ENCODE measurements at regions not wholly inside any gene's neighbourhood (a gene's known extent, or its start where the extent isn't known, plus 50 kb on each side); places are given as distances from the start of the nearest gene placed in this dataset.

DNA sequence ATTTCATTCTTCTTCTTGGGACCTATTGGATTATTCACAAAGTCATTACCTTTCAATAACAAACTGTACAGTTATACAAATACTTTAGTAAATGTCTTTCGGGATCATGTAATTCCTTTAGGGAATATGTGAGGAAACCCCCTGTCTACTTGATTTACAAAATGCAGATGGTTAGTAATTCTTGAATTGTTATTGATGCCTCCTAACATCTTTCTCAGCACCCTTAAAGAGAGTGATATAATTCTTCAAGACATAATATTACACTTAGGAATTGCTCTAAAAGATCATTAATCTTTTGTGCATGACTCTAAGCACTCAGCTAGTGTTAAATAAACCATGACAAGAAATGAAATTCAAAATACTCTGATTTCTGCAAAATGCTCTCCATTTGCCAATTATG is 988.1 kb upstream of the HS3ST1 start:
- 88% methylated on average over 1 of the region's 1 CpG for WGBS

More for the DNA sequence above, 988.1 kb upstream of the HS3ST1 start:
- TF ChIP-seq, protein P1, sequence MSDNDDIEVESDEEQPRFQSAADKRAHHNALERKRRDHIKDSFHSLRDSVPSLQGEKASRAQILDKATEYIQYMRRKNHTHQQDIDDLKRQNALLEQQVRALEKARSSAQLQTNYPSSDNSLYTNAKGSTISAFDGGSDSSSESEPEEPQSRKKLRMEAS (IDR thresholded peaks at IDR 0.05) = no peak
- TF ChIP-seq HNF4A (conservative IDR thresholded peaks at IDR 0.05) (no peak), JUND (IDR thresholded peaks at IDR 0.05) (no peak), EGR1 (IDR thresholded peaks at IDR 0.05; ENCODE audit: low read depth in 2 of 2) (no peak), RAD21 (IDR thresholded peaks at IDR 0.05) (no peak), YY1 (IDR thresholded peaks at IDR 0.05) (no peak), GABPA (IDR thresholded peaks at IDR 0.05 in 1 of 2, conservative IDR thresholded peaks at IDR 0.05 in 1 of 2) (no peak), NR2F2 (IDR thresholded peaks at IDR 0.05) (no peak), SP1 (IDR thresholded peaks at IDR 0.05) (no peak), RXRA (IDR thresholded peaks at IDR 0.05) (no peak), FOXA1 (IDR thresholded peaks at IDR 0.05) (no peak), FOXA2 (IDR thresholded peaks at IDR 0.05) (no peak)
- TF ChIP-seq, protein P2, sequence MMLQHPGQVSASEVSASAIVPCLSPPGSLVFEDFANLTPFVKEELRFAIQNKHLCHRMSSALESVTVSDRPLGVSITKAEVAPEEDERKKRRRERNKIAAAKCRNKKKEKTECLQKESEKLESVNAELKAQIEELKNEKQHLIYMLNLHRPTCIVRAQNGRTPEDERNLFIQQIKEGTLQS (IDR thresholded peaks at IDR 0.05) = no peak
- TF ChIP-seq, protein P3, sequence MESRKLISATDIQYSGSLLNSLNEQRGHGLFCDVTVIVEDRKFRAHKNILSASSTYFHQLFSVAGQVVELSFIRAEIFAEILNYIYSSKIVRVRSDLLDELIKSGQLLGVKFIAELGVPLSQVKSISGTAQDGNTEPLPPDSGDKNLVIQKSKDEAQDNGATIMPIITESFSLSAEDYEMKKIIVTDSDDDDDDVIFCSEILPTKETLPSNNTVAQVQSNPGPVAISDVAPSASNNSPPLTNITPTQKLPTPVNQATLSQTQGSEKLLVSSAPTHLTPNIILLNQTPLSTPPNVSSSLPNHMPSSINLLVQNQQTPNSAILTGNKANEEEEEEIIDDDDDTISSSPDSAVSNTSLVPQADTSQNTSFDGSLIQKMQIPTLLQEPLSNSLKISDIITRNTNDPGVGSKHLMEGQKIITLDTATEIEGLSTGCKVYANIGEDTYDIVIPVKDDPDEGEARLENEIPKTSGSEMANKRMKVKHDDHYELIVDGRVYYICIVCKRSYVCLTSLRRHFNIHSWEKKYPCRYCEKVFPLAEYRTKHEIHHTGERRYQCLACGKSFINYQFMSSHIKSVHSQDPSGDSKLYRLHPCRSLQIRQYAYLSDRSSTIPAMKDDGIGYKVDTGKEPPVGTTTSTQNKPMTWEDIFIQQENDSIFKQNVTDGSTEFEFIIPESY (IDR thresholded peaks at IDR 0.05) = no peak
- TF ChIP-seq, protein P4, sequence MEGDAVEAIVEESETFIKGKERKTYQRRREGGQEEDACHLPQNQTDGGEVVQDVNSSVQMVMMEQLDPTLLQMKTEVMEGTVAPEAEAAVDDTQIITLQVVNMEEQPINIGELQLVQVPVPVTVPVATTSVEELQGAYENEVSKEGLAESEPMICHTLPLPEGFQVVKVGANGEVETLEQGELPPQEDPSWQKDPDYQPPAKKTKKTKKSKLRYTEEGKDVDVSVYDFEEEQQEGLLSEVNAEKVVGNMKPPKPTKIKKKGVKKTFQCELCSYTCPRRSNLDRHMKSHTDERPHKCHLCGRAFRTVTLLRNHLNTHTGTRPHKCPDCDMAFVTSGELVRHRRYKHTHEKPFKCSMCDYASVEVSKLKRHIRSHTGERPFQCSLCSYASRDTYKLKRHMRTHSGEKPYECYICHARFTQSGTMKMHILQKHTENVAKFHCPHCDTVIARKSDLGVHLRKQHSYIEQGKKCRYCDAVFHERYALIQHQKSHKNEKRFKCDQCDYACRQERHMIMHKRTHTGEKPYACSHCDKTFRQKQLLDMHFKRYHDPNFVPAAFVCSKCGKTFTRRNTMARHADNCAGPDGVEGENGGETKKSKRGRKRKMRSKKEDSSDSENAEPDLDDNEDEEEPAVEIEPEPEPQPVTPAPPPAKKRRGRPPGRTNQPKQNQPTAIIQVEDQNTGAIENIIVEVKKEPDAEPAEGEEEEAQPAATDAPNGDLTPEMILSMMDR (IDR thresholded peaks at IDR 0.05; ENCODE audit: low read depth, low read length, missing input control) = no peak
- TF ChIP-seq, protein P5, sequence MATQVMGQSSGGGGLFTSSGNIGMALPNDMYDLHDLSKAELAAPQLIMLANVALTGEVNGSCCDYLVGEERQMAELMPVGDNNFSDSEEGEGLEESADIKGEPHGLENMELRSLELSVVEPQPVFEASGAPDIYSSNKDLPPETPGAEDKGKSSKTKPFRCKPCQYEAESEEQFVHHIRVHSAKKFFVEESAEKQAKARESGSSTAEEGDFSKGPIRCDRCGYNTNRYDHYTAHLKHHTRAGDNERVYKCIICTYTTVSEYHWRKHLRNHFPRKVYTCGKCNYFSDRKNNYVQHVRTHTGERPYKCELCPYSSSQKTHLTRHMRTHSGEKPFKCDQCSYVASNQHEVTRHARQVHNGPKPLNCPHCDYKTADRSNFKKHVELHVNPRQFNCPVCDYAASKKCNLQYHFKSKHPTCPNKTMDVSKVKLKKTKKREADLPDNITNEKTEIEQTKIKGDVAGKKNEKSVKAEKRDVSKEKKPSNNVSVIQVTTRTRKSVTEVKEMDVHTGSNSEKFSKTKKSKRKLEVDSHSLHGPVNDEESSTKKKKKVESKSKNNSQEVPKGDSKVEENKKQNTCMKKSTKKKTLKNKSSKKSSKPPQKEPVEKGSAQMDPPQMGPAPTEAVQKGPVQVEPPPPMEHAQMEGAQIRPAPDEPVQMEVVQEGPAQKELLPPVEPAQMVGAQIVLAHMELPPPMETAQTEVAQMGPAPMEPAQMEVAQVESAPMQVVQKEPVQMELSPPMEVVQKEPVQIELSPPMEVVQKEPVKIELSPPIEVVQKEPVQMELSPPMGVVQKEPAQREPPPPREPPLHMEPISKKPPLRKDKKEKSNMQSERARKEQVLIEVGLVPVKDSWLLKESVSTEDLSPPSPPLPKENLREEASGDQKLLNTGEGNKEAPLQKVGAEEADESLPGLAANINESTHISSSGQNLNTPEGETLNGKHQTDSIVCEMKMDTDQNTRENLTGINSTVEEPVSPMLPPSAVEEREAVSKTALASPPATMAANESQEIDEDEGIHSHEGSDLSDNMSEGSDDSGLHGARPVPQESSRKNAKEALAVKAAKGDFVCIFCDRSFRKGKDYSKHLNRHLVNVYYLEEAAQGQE (IDR thresholded peaks at IDR 0.05) = no peak
- Histone ChIP-seq H3K9ac (ENCODE audit: low read depth in 1 of 2, low read length in 2 of 2) (no peak overlapping the region), H3K9me3 (ENCODE audit: control insufficient read depth in 4 of 4, low read length in 3 of 4) (no peaks in the 10 kb centered on the region), H3K36me3 (ENCODE audit: control insufficient read depth in 4 of 4, insufficient read depth in 3 of 4, low read depth in 1 of 4, low read length in 3 of 4) (no peaks in the 10 kb centered on the region), H3K27me3 (ENCODE audit: control insufficient read depth in 4 of 4, insufficient read depth in 4 of 4, low read length in 3 of 4) (no peaks in the 10 kb centered on the region), H3K4me3 (ENCODE audit: low read depth in 1 of 3, low read length in 3 of 3) (no peak overlapping the region), H3K27ac (ENCODE audit: low read depth in 1 of 2, low read length in 2 of 2) (no peak overlapping the region), H3K4me1 (ENCODE audit: control insufficient read depth in 4 of 4, insufficient read depth in 4 of 4, low read length in 3 of 4) (no peaks in the 10 kb centered on the region)
- DNase-seq (ENCODE audit: low spot score) = no peak
